ENCODE measurements at regions not wholly inside any gene's neighbourhood (a gene's known extent, or its start where the extent isn't known, plus 50 kb on each side); places are given as distances from the start of the nearest gene placed in this dataset.

- no peak for TF ChIP-seq CTCF (IDR thresholded peaks at IDR 0.05; ENCODE audit: borderline replicate concordance, extremely low read depth, low read length, poor library complexity, severe bottlenecking)
- no peak for TF ChIP-seq EZH2 (IDR thresholded peaks at IDR 0.05; ENCODE audit: borderline replicate concordance, low read depth, low read length, severe bottlenecking)
Measured at GRCh38 chr19:14310055-14310454, 71.2 kb upstream of the ADGRE5 start.
